K562 (cell line): ENCODE measurements at regions not wholly inside any gene's neighbourhood (a gene's known extent, or its start where the extent isn't known, plus 50 kb on each side); places are given as distances from the start of the nearest gene placed in this dataset.

Source experiments
- ATAC-seq: fragments of 200-7000 bp; cut with Tn5 transposase; 3 replicates; pipeline ENCODE4 v1.9.1; 2020; ENCODE audit warnings: moderate library complexity
- BruUV-seq: library from RNA; stranded (reverse); fragments of 400-500 nt; replicated peaks from 2 replicates; lab custom pipeline; 2021; lab: Mats Ljungman, UMichigan
- CTCF ChIA-PET: fragments of 300-600 bp; formaldehyde crosslinking; extraction: SDS; loops from one replicate; lab custom pipeline; 2021; ENCODE audit warnings: low intra/inter-chr PET ratio; lab: Yijun Ruan, JAX
- POLR2A ChIA-PET: fragments of 300-600, 350-650 bp; sonication (Branson Sonifier 250); formaldehyde crosslinking; extraction: SDS; loops from one replicate; lab custom pipeline; 2021; ENCODE audit warnings: antibody characterized with exemption, inconsistent platforms; lab: Yijun Ruan, JAX
- DNase-seq, 4 experiments: peaks; one replicate each; pipeline versions ENCODE4 v3.0.0 to v3.0.0-alpha.2; 2011 to 2018; ENCODE audit warnings: low spot score in 3 of 4, mixed read lengths in 3 of 4; ENCODE audit errors: extremely low read depth in 1 of 4
- FAIRE-seq: peaks from 2 replicates; lab custom pipeline; 2011; peaks lifted over from hg19 to GRCh38; lab: Jason Lieb, UNC
- H2AFZ ChIP-seq: 2 replicates; pipeline ENCODE4 v1.6.0; 2011; ENCODE audit warnings: low read depth, low read length, control low read depth, inconsistent platforms
- H3K27ac ChIP-seq: fragments of 200-600 bp; 3 replicates; pipeline ENCODE4 v1.8.0; 2011; ENCODE audit warnings: low read depth, mild to moderate bottlenecking, control low read depth, inconsistent platforms, low read length, moderate library complexity, mixed read lengths; ENCODE audit errors: extremely low read depth
- H3K27me3 ChIP-seq, 2 experiments: fragments of 300-600 bp in 1 of 2; 2 replicates in 1 of 2; 3 replicates in 1 of 2; pipeline versions ENCODE4 v1.6.0 to v1.8.0; 2011; ENCODE audit warnings: inconsistent platforms in 2 of 2, low read length in 2 of 2, mild to moderate bottlenecking in 1 of 2, mixed read lengths in 1 of 2, moderate library complexity in 1 of 2; ENCODE audit not compliant: control insufficient read depth in 2 of 2, insufficient read depth in 2 of 2
- H3K36me3 ChIP-seq: fragments of 300-600 bp; 3 replicates; pipeline ENCODE4 v1.8.0; 2011; ENCODE audit warnings: mild to moderate bottlenecking, low read length, inconsistent platforms; ENCODE audit not compliant: control insufficient read depth, insufficient read depth
- H3K4me1 ChIP-seq, 2 experiments: fragments of 200-600 bp in 1 of 2; replicated peaks in 1 of 2; 2 replicates in 1 of 2; 3 replicates in 1 of 2; pipeline versions ENCODE4 v1.5.1 to v1.8.0; 2011; ENCODE audit warnings: inconsistent platforms in 2 of 2, low read length in 2 of 2, mild to moderate bottlenecking in 1 of 2, mixed read lengths in 1 of 2, moderate library complexity in 1 of 2; ENCODE audit not compliant: control insufficient read depth in 2 of 2, insufficient read depth in 2 of 2
- H3K4me2 ChIP-seq: 2 replicates; pipeline ENCODE4 v1.6.1; 2011; ENCODE audit warnings: low read length, control low read depth, inconsistent platforms, mixed read lengths; ENCODE audit not compliant: insufficient read depth
- H3K4me3 ChIP-seq: fragments of 200-600 bp; sonication (generic), shearing (Covaris generic); 2 replicates; pipeline ENCODE4 v1.5.1; 2016; ENCODE audit warnings: control low read depth, inconsistent platforms
- H3K79me2 ChIP-seq: fragments of 200-600 bp; 3 replicates; pipeline ENCODE4 v1.8.0; 2011; ENCODE audit warnings: low read length, inconsistent platforms; ENCODE audit not compliant: control insufficient read depth, insufficient read depth
- H3K9ac ChIP-seq, 2 experiments: 2 replicates each; pipeline versions ENCODE4 v1.6.0 to v1.6.1; 2011; ENCODE audit warnings: low read depth in 2 of 2, low read length in 2 of 2, control low read depth in 1 of 2, inconsistent platforms in 1 of 2, mild to moderate bottlenecking in 1 of 2, mixed read lengths in 1 of 2; ENCODE audit not compliant: insufficient read depth in 1 of 2
- H3K9me1 ChIP-seq: one replicate; pipeline ENCODE4 v1.6.0; 2011; ENCODE audit warnings: inconsistent platforms, mild to moderate bottlenecking, low read length, moderate library complexity; ENCODE audit not compliant: control insufficient read depth, insufficient read depth
- H3K9me3 ChIP-seq: replicated peaks from 2 replicates; pipeline ENCODE4 v1.5.1; 2011; ENCODE audit warnings: low read depth, low read length, inconsistent platforms; ENCODE audit not compliant: control insufficient read depth, insufficient read depth
- H4K20me1 ChIP-seq: replicated peaks from 2 replicates; pipeline ENCODE4 v1.6.1; 2011; ENCODE audit warnings: low read length, inconsistent platforms, mixed read lengths; ENCODE audit not compliant: control insufficient read depth, insufficient read depth
- HMBOX1 ChIP-seq: sonication (generic); IDR thresholded peaks from 2 replicates; pipeline ENCODE4 v1.6.1; 2016
- PHF8 ChIP-seq: fragments of 200-600 bp; sonication (generic); IDR thresholded peaks from 2 replicates; pipeline ENCODE4 v1.6.1; 2012; ENCODE audit warnings: mixed run types, mild to moderate bottlenecking, inconsistent platforms, low read length, moderate library complexity, borderline replicate concordance
- SMAD3 ChIP-seq: fragments of 450-650 bp; formaldehyde crosslinking; conservative IDR thresholded peaks from 2 replicates; pipeline ENCODE4 v1.4.0; 2020; ENCODE audit warnings: mild to moderate bottlenecking
- ZBTB1 ChIP-seq: sonication (generic); formaldehyde crosslinking; IDR thresholded peaks from 2 replicates; pipeline ENCODE4 v1.8.1; 2023; ENCODE audit warnings: missing genetic modification reagents, low read depth, mild to moderate bottlenecking, borderline replicate concordance
- ZFP91 ChIP-seq: sonication (generic); formaldehyde crosslinking; IDR thresholded peaks from 2 replicates; pipeline ENCODE4 v1.8.0; 2022; ENCODE audit warnings: mild to moderate bottlenecking, missing genetic modification reagents
- WGBS: fragments of 100-300 bp; shearing (Covaris generic); methylation state at CpG from one replicate; pipeline ENCODE4 v1.1.6; 2016; ENCODE audit warnings: low coverage, mixed read lengths; ENCODE audit not compliant: insufficient coverage; ENCODE audit errors: missing lambda C conversion rate; 5-methylcytosine and 5-hydroxymethylcytosine counted together
- in situ Hi-C: fragments of 300-500 bp; cut with MboI; formaldehyde crosslinking; loops from 4 replicates; pipeline ENCODE4 v1.15.0; 2018; ENCODE audit warnings: inconsistent platforms, mixed read lengths
- intact Hi-C: fragments of 100-400 bp; cut with micrococcal nuclease; formaldehyde crosslinking; loops from 2 replicates; pipeline ENCODE4 v1.14.2; 2022

- no TSS peak for BruUV-seq
- Histone ChIP-seq H2AFZ (no peak overlapping the region), H4K20me1 (no peaks in the 10 kb centered on the region), H3K9me3 (no peaks in the 10 kb centered on the region), H3K27me3 (no peaks in the 10 kb centered on the region; a peak in 1 of 5 replicates), H3K4me2 (no peak overlapping the region), H3K27ac (no peak overlapping the region), H3K4me3 (no peak overlapping the region), H3K4me1 (no peaks in the 10 kb centered on the region), H3K9me1 (no peaks in the 10 kb centered on the region), H3K79me2 (no peaks in the 10 kb centered on the region), H3K9ac (no peak overlapping the region), H3K36me3 (no peaks in the 10 kb centered on the region)
- in situ Hi-C loops (no loop called here), intact Hi-C loops (no loop called here)
- no peak for ATAC-seq
- CTCF ChIA-PET = no interaction called here
- no peak for FAIRE-seq
- under 1% methylated on average over 11 of the region's 13 CpGs for WGBS
- TF ChIP-seq SMAD3 (CRISPR knock-in tag) (no peak), ZBTB1 (no peak), HMBOX1 (no peak), PHF8 (no peak), ZFP91 (CRISPR knock-in tag) (no peak)
- POLR2A ChIA-PET = interaction anchor here (1.0 kb wide), 1 partner anchor 24 kb away, joined by 4 read pairs; no protein-coding TSS in a partner anchor
- DNase-seq = no peak
Observed at GRCh38 chr2:238728330-238729260, 119.3 kb upstream of the TWIST2 start.
